HEK293 (cell line): ENCODE measurements at regions not wholly inside any gene's neighbourhood (a gene's known extent, or its start where the extent isn't known, plus 50 kb on each side); places are given as distances from the start of the nearest gene placed in this dataset.

Source experiments
- CTCF ChIA-PET: fragments of 350-600 bp; formaldehyde crosslinking; extraction: SDS; loops from one replicate; lab custom pipeline; 2021; ENCODE audit warnings: antibody characterized with exemption; lab: Yijun Ruan, JAX
- POLR2A ChIA-PET: fragments of 300-600 bp; formaldehyde crosslinking; extraction: SDS; loops from one replicate; lab custom pipeline; 2020; ENCODE audit warnings: antibody characterized with exemption, inconsistent platforms; lab: Yijun Ruan, JAX
- H3K27ac ChIP-seq: fragments of 200-500 bp; sonication (Bioruptor generic); 2 replicates; pipeline ENCODE4 v1.5.1; 2014; ENCODE audit warnings: low read depth, low read length, control low read depth, inconsistent platforms; ENCODE audit errors: extremely low read depth
- H3K36me3 ChIP-seq, 2 experiments: fragments of 200-500 bp in 1 of 2; sonication (Bioruptor generic) in 1 of 2; 1 replicate in 1 of 2; 2 replicates in 1 of 2; pipeline ENCODE4 v1.5.1; 2014 to 2017; ENCODE audit warnings: inconsistent platforms in 2 of 2, low read length in 2 of 2; ENCODE audit not compliant: control insufficient read depth in 2 of 2, insufficient read depth in 1 of 2
- H3K4me1 ChIP-seq: fragments of 200-500 bp; sonication (Bioruptor generic); 2 replicates; pipeline ENCODE4 v1.5.1; 2014; ENCODE audit warnings: mild to moderate bottlenecking, low read length, inconsistent platforms; ENCODE audit not compliant: control insufficient read depth, insufficient read depth
- H3K4me3 ChIP-seq: 2 replicates; pipeline ENCODE4 v1.5.1; 2011; ENCODE audit warnings: low read depth, mild to moderate bottlenecking, control low read depth, low read length, moderate library complexity
- H3K9me3 ChIP-seq: fragments of 200-500 bp; sonication (Bioruptor generic); 2 replicates; pipeline ENCODE4 v1.5.1; 2014; ENCODE audit warnings: low read depth, low read length, inconsistent platforms; ENCODE audit not compliant: control insufficient read depth, insufficient read depth
- GFI1B ChIP-seq: fragments of 450-650 bp; formaldehyde crosslinking; IDR thresholded peaks from 2 replicates; pipeline ENCODE4 v1.5.1; 2016; ENCODE audit warnings: missing biosample characterization, missing genetic modification characterization
- KLF17 ChIP-seq: fragments of 450-650 bp; formaldehyde crosslinking; IDR thresholded peaks from 2 replicates; pipeline ENCODE4 v1.5.1; 2016; ENCODE audit warnings: missing biosample characterization, missing genetic modification characterization
- PRDM2 ChIP-seq: fragments of 450-650 bp; formaldehyde crosslinking; IDR thresholded peaks from 2 replicates; pipeline ENCODE4 v1.5.1; 2016; ENCODE audit warnings: missing biosample characterization, missing genetic modification characterization, borderline replicate concordance
- RBAK ChIP-seq: fragments of 450-650 bp; formaldehyde crosslinking; IDR thresholded peaks from 2 replicates; pipeline ENCODE4 v1.5.1; 2016; ENCODE audit warnings: missing biosample characterization, missing genetic modification characterization
- SP3 ChIP-seq: fragments of 450-650 bp; formaldehyde crosslinking; IDR thresholded peaks from 2 replicates; pipeline ENCODE4 v1.5.1; 2016; ENCODE audit warnings: missing biosample characterization, missing genetic modification characterization
- ZNF18 ChIP-seq: fragments of 450-650 bp; formaldehyde crosslinking; IDR thresholded peaks from 2 replicates; pipeline ENCODE4 v1.5.1; 2016; ENCODE audit warnings: missing biosample characterization, missing genetic modification characterization
- ZNF19 ChIP-seq: fragments of 450-650 bp; formaldehyde crosslinking; IDR thresholded peaks from 2 replicates; pipeline ENCODE4; 2016; ENCODE audit warnings: missing biosample characterization, missing genetic modification characterization, low read depth
- ZNF510 ChIP-seq: fragments of 450-650 bp; formaldehyde crosslinking; IDR thresholded peaks from 2 replicates; pipeline ENCODE4 v1.5.1; 2018; ENCODE audit warnings: mild to moderate bottlenecking, missing genetic modification characterization, missing biosample characterization; ENCODE audit not compliant: insufficient replicate concordance
- ZNF639 ChIP-seq: fragments of 450-650 bp; formaldehyde crosslinking; IDR thresholded peaks from 2 replicates; pipeline ENCODE4 v1.5.1; 2016; ENCODE audit warnings: missing biosample characterization, missing genetic modification characterization
- ZNF658 ChIP-seq: fragments of 450-650 bp; formaldehyde crosslinking; IDR thresholded peaks from 2 replicates; pipeline ENCODE4; 2016; ENCODE audit warnings: missing biosample characterization, missing genetic modification characterization
- ZNF664 ChIP-seq: fragments of 450-650 bp; formaldehyde crosslinking; IDR thresholded peaks from 2 replicates; pipeline ENCODE4 v1.5.1; 2016; ENCODE audit warnings: missing biosample characterization, missing genetic modification characterization
- ZSCAN23 ChIP-seq: fragments of 450-650 bp; formaldehyde crosslinking; IDR thresholded peaks from 2 replicates; pipeline ENCODE4 v1.5.1; 2016; ENCODE audit warnings: missing biosample characterization, missing genetic modification characterization

GRCh38 chr15:95304947-95305400 is 1025.5 kb upstream of the NR2F2 start (continued):
- TF ChIP-seq ZNF18 (tag by site-specific recombination) (no peak), SP3 (no peak), RBAK (tag by site-specific recombination) (no peak), ZNF510 (no peak), ZSCAN23 (tag by site-specific recombination) (no peak)

GRCh38 chr15:95307115-95307514 is 1023.4 kb upstream of the NR2F2 start:
- H3K36me3 ChIP-seq = no peaks in the 10 kb centered on the region
- TF ChIP-seq ZNF19 (tag by site-specific recombination) = no peak
- TF ChIP-seq ZNF658 (tag by site-specific recombination) = no peak
- no peak for TF ChIP-seq KLF17 (tag by site-specific recombination)
- TF ChIP-seq PRDM2 (tag by site-specific recombination) = no peak
- TF ChIP-seq ZNF664 (tag by site-specific recombination) = no peak
- no peak for TF ChIP-seq GFI1B (tag by site-specific recombination)
- CTCF ChIA-PET = interaction anchor here (1.1 kb wide), 1 partner anchor 14 kb away, joined by 3 read pairs; no protein-coding TSS in a partner anchor
- no peaks in the 10 kb centered on the region for H3K9me3 ChIP-seq
- POLR2A ChIA-PET = no interaction called here
- H3K4me1 ChIP-seq = no peaks in the 10 kb centered on the region
- H3K27ac ChIP-seq = no peak overlapping the region
- no peak overlapping the region for H3K4me3 ChIP-seq

GRCh38 chr15:95319242-95319641 is 1011.3 kb upstream of the NR2F2 start:
- Histone ChIP-seq H3K4me3 (no peak overlapping the region), H3K9me3 (no peaks in the 10 kb centered on the region; the same call in 1 of the 2 replicates), H3K27ac (no peak overlapping the region), H3K4me1 (no peaks in the 10 kb centered on the region), H3K36me3 (no peaks in the 10 kb centered on the region)
- ChIA-PET POLR2A (no interaction called here), CTCF (interaction anchor here (1.9 kb wide), 1 partner anchor 27 kb away, joined by 6 read pairs; no protein-coding TSS in a partner anchor)
- no peak for TF ChIP-seq ZNF639 (tag by site-specific recombination)
